HG03469 (cell line): ENCODE measurements at regions not wholly inside any gene's neighbourhood (a gene's known extent, or its start where the extent isn't known, plus 50 kb on each side); places are given as distances from the start of the nearest gene placed in this dataset.

Source experiments
- ATAC-seq: cut with Tn5 transposase; IDR thresholded peaks from one replicate; pipeline ENCODE4 v1.9.1; 2021; ENCODE audit warnings: mild to moderate bottlenecking, moderate library complexity, moderate number of reproducible peaks; ENCODE audit not compliant: unreplicated experiment

DNA sequence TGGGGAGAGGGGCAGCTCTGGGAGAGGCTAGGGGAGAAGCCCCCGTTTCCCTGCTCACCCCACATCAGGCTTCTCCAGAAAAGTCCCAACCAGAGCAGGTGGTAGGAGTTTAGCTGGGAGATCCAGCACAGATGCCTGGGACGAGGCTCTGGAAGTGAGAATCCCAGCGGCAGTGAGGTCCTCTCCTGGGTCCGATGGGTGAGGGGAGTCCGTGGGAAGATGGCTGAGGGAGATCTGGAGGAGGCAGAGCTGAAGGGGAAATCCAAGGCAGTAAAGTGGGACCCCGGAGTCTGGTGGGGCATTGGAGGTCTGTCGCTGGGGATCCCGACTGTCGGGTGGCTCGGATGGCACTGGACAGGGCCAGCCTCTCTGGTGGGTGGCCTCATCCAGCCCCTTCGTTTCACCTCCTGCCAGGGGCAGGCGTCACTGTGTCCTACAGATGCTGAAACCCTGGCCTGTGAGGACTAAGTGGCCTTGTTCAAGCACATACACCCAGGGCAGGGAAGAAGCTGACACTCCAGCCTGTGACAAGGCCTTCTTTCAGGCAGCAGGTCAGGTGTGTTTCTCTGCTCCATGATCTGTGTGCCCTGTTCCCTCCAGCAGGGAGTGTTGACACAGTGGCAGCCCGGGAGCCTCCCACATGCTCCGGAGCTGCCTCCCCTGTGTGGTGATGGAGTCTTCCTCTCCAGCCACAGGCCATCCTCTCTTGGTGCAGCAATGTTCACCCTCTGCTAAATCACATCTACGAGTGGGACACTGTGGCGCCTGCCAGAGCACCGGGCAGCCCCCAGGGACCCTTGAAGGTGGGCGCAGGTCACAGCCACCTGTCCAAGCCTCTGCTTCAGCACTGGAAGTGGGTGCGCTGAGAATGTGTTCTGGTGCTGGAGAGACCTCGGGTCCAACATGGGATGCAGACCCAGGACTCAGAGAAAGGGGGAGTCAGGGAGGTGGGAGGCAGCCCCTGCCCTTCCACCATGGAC lies 850.8 kb downstream of the BRD1 start:
- no peak for ATAC-seq

GRCh38 chr22:48975886-48976285 lies 851.8 kb downstream of the BRD1 start:
- ATAC-seq, result no peak

DNA sequence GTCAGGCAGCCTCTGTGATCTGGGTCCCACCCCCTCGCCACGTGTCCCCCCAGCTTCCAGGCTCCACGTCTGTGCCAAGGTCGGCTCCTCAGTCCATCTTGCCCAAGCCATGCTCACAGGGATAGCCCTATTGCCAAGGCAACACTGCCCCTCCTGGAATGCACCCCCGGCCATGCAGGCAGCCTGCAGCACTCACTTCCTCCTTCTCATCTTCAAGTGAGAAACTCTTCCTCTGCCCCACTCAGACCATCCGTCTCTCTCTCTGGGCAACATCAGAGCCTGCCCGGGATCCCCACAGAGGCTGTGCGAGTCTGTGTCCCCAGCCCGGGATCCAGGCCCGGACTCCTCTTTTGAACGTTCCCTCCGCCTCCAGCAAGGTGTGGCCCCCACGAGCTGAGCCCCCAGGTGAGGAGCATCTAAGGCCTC lies 852.3 kb downstream of the BRD1 start:
- no peak for ATAC-seq

DNA sequence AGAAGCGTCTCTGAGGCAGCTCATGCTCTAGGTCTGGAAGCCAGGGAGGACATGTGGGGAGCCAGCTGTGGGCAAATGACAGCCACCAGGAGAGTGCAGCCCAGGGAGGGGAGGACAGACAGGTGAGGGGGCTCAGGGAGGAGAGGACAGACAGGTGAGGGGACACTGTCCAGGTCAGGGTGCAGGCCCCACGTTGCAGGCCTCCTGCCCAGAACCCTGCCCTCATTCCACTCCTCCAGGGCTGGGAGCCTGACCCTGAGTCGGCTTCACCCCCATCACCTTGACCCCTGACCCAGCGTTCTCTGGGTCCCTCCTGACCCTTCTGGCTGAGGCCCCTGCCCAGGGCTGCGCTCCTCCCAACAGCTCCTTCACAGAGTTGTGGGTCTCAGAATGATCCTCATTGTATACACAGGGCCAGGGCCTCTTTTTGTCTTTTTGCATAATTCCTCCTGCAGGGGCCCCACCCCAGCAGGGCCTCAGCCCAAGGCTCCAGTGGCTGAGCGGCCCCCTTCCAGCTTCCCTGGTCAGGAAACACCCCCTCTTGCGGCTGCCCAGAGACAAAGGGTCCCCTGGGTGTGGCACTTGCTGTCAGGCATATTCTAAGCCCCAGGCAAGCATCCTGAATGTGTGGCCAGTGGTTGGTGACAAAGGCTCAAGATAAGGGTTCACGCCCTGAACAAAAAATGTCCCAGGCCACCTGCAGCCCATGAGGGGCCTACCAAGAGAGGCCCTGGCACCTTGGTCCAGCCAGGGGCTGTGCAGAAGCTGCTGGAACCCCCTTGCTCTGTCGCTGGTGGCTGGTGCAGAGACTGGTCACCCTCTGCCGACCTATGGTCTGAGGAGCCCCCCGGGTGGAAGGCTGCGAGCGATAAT lies 853.0 kb downstream of the BRD1 start:
- ATAC-seq, result no peak

DNA sequence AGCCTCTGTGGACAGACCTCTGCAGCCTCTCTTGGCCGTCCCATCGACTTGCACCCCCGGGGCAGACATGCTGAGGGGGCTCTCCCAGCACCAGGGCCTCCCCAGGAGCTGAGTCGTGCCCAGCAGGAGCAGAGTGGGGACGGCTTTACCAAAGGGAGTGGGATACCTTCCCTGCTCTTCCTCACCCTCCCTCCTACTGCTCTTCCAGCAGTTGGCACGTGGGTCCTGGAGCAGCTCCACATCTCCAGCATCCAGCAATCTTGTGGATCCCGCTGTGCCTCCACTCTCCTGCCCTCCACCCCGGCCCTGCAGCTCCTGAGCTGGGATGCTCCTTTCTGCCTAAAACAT lies 854.0 kb downstream of the BRD1 start:
- ATAC-seq, result no peak

DNA sequence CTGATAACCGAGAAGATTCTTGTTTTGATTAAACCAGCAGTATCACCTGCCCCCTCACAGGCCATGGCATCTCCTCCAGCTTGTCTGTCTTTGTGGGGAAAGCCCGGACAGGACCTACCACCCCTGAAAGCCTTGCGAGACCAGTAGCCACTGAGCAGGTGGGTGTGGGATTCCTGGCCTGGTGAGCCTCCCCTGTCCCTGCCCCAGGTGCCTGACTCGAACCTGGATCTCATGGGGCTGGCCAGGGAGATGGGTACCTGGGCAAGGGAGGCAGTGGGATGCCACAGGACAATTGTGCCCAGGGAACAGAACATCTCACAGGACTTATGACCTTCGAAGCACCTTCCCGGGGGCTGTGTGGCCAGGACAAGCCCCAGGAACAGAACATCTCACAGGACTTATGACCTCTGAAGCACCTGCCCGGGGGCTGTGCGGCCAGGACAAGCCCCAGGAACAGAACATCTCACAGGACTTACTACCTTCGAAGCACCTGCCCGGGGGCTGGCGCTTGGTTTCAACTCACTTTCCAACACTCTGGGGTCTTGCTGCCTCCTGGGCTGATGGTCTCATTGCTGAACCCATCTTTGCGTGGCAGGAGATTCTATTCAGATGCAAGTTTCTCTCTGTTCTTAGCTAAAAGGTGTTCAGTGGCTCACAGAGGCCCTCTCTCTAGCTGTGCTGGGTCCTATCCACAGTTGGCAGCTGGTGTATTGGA lies 854.5 kb downstream of the BRD1 start:
- no peak for ATAC-seq

DNA sequence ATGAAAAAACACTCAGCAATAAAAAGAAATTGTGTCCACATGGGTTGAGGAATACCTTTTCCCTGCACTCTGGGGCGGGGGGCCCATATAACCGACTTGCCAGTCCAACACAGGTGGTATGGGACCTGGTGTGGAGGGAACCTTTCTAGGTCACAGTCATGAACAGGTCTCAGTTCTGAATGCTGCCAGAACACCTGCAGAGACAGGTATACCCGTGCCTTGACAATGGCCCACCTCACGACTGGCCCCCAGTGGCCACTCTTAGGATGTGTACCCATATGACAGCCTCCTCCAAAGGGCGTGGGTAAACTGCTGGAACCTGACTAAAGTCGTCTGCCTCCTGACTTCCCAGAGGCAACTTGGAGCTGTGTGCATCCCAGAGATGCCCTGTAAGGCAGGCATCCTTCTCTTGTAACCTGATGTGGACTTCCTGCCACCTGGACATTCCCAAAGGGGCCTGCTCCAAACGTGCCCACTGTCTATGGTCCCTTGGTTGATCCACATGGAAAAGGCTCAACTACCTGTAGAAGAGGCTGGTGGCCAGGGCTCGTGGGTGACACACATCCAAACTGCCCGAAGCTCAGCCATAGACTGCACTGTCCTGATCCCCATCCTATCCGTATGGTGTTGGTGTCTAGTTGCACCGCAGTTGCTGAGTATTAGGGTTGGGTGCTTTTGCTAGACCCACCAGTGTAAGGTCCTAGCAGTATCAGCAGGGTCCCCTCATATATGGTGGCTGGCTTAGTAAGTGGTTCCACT lies 859.3 kb downstream of the BRD1 start:
- no peak for ATAC-seq

DNA sequence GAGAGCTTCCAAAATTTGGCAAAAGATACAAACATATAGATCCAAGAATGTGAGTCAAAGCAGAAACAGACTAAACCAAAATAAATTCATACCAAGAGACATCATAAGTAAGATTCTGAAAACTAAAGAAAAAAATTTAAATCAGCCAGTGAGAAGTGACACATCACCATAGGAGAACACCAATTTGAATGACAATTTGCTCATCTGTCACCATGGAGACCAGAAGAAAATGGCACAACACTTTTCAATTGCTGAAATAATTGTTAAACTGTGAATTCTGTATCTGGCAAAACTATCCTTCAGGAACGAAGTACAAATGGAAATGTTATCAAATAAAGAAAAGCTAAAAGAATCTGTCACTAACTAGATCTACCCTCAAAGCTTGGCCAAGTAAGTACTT lies 864.3 kb downstream of the BRD1 start:
- no peak for ATAC-seq

GRCh38 chr22:48961705-48962104 lies 866.0 kb downstream of the BRD1 start:
- no peak for ATAC-seq

DNA sequence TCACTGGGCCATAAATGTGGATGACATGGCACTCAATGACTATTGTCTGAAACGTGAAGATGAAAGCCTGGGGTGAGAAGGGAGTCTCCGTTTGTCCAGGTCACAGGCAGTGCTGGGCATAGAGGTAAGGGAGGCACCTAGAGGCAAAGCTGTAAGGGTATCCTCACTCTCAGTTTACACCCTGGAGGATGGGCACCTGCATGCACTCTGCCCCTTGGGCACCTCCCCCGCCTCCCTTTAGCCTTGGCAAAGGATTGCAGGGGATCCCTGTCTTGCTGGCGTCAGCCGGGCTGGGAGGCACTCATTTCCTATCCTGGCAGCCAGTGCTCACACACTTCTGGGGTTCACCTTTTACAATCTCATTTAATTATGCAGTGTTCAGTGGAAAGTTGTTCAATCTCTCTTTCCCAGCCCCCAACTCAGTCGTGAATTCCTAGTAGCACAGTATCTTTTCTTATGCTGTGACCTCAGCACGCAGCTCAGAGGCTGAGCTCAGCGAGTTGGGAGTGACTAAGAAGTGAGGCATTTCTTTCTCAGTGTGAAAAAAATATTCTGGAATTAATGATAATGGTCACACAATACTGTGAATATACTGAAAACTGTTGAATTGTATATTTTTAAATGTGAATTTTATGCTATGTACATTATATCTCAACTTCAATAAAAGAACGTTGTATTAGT lies 866.6 kb downstream of the BRD1 start:
- no peak for ATAC-seq

DNA sequence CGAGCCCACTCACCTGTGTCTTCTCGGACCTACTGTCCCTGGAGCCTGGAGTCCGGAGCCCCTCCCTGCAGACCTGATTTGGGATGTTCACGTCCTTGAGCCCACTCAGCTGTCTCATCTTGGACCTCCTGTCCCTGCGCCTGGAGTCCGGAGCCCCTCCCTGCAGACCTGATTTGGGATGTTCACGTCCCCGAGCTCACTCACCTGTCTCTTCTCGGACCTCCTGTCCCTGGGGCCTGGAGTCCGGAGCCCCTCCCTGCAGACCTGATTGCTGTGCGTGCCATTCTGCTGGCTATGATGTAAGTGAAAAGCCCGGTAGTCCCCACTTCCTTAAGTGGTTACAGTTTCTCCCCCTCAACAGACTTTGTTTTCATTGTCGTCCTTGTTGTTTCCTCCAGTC lies 867.1 kb downstream of the BRD1 start:
- ATAC-seq, result no peak

DNA sequence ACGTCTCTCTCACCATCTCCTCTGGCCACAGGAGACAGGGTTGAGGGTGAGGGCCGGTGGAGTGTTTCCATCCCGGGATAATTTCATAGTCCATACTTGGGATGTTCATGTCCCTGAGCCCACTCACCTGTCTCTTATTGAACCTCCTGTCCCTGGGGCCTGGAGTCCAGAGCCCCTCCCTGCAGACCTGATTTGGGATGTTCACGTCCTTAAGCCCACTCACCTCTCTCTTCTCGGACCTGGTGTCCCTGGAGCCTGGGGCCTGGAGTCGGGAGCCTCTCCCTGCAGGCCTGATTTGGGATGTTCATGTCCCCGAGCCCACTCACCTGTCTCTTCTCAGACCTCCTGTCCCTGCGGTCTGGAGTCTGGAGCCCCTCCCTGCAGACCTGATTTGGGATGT lies 868.2 kb downstream of the BRD1 start:
- ATAC-seq, result no peak

- no peak for ATAC-seq
Observed at GRCh38 chr22:48957987-48958321, 869.7 kb downstream of the BRD1 start.

- no peak for ATAC-seq
Observed at GRCh38 chr22:48957311-48957986, 870.2 kb downstream of the BRD1 start.

DNA sequence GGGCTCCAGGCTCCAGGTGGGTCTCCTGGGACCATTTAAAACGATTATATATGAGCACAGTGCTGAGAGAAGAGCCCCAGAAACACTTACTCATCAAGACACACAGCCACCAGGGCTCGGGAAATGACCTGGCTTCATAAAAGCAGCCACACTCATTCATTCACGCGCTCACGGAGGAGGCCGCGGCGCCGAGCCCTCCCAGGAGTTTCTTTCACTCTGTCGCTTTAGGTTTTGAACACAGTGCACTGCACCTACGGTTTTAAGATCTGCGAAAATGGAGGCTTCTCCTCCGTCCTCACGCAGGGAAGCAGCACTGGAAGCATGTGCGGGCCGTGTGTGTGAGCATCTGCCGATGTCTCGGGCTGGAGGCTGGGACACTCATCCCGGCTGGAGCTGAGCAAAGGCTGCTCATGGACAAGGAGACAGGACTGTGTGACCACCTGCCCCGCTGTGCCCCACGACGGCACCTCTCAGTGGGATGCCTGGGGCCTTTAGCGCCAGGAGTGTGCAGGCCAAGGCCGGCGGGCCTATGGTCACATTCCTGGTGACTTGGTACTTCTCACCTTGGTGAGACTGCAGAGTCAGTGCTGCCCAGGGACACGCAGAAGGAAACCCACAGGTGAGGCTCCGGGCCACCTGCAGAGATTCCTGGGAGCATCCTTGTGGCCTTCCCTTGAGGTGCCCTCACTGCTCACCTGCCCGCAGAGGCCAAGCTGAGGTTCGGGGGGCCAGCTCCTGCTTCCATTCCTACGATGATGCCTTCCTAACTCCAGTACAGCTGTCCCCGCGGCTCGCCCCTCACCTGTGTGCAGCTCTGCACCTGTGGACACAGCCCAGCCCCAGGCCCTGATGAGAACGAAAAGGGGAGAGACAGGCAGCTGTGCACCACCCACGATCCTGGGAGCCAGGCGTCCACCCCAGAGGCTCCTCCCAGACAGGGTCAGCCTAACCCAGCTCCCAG lies 872.0 kb downstream of the BRD1 start:
- no peak for ATAC-seq

DNA sequence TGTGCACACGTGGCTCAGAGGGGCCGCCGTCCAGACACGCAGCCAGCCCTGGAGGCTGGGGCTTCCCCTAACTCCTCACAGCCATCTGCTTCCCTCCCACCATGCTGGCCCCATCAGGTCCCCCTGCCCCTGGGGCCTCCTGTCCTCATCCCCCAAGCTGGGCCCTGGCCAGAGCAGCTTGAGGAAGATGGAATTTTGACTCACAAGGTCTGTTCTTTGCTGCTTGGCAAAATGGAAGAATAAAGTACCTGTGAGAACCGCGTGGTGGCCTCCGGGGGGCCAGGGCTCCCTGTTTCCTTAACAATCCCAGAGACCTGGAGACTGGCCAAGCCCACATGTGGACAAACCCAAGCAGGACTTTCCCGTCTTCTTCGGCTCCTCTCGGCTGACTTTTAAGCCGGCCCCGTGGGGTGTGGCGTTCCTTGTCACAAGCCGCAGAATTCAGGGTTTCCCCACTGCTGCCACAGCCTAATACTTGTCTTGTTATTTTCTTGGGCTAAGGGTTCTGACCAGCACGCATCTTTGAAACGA lies 872.8 kb downstream of the BRD1 start:
- no peak for ATAC-seq

- ATAC-seq, result no peak
Observed at GRCh38 chr22:48953830-48954229, 873.8 kb downstream of the BRD1 start.

GRCh38 chr22:48953103-48953720 lies 874.5 kb downstream of the BRD1 start:
- ATAC-seq, result no peak
